HepG2 (cell line): ENCODE measurements at regions not wholly inside any gene's neighbourhood (a gene's known extent, or its start where the extent isn't known, plus 50 kb on each side); places are given as distances from the start of the nearest gene placed in this dataset.
A peak's percentile ranks its signal among the peaks of the same experiment; 100 is the strongest.

ENCODE experiments used
- BORCS8-MEF2B ChIP-seq: sonication (generic); formaldehyde crosslinking; IDR thresholded peaks from 2 replicates; pipeline ENCODE4 v1.8.0; 2022; ENCODE audit warnings: mild to moderate bottlenecking, missing genetic modification reagents
- DBP ChIP-seq: sonication (generic); formaldehyde crosslinking; IDR thresholded peaks from 2 replicates; pipeline ENCODE4 v1.4.0; 2020; ENCODE audit warnings: missing genetic modification reagents; ENCODE audit errors: not compliant biosample characterization
- ELK4 ChIP-seq: sonication (generic); formaldehyde crosslinking; IDR thresholded peaks from 2 replicates; pipeline ENCODE4 v1.9.0; 2021; ENCODE audit warnings: missing genetic modification reagents, borderline replicate concordance
- EP300 ChIP-seq, 3 experiments: sonication (generic) in 1 of 3; formaldehyde crosslinking in 1 of 3; IDR thresholded peaks; 2 replicates each; pipeline versions ENCODE4 v1.5.1 to v1.6.1; 2011 to 2020; ENCODE audit warnings: low read depth in 2 of 3, low read length in 2 of 3, borderline replicate concordance in 1 of 3, improper control_type of control experiment in 1 of 3, mild to moderate bottlenecking in 1 of 3, missing genetic modification reagents in 1 of 3, moderate library complexity in 1 of 3
- FOXP1 ChIP-seq, 2 experiments: fragments of 450-650 bp in 1 of 2; IDR thresholded peaks; 2 replicates each; pipeline ENCODE4 v1.6.1; 2017 to 2018; ENCODE audit warnings: antibody characterized with exemption in 1 of 2
- GZF1 ChIP-seq: sonication (generic); formaldehyde crosslinking; IDR thresholded peaks from 2 replicates; pipeline ENCODE4 v1.5.1; 2020; ENCODE audit warnings: mild to moderate bottlenecking, missing genetic modification reagents
- HINFP ChIP-seq: sonication (generic); formaldehyde crosslinking; IDR thresholded peaks from 2 replicates; pipeline ENCODE4 v1.4.0; 2020; ENCODE audit warnings: low read depth, mild to moderate bottlenecking, missing genetic modification reagents
- HNF4G ChIP-seq, 2 experiments: sonication (generic) in 1 of 2; formaldehyde crosslinking in 1 of 2; IDR thresholded peaks; 2 replicates each; pipeline versions ENCODE4 v1.4.0 to v1.6.1; 2011 to 2020; ENCODE audit warnings: borderline replicate concordance in 2 of 2, low read depth in 2 of 2, mild to moderate bottlenecking in 2 of 2, low read length in 1 of 2, missing genetic modification reagents in 1 of 2, moderate library complexity in 1 of 2
- MEF2D ChIP-seq: sonication (generic); formaldehyde crosslinking; IDR thresholded peaks from 2 replicates; pipeline ENCODE4 v1.5.1; 2020; ENCODE audit warnings: mild to moderate bottlenecking, missing genetic modification reagents
- PAX8 ChIP-seq: sonication (generic); formaldehyde crosslinking; IDR thresholded peaks from 2 replicates; pipeline ENCODE4 v1.8.0; 2022; ENCODE audit warnings: mild to moderate bottlenecking, missing genetic modification reagents, borderline replicate concordance
- THRA ChIP-seq: sonication (generic); formaldehyde crosslinking; IDR thresholded peaks from 2 replicates; pipeline ENCODE4 v1.4.0; 2020; ENCODE audit warnings: missing genetic modification reagents, borderline replicate concordance
- YY1 ChIP-seq: IDR thresholded peaks from 2 replicates; pipeline ENCODE4 v1.6.1; 2011; ENCODE audit warnings: low read length, low read depth, moderate library complexity, mild to moderate bottlenecking; ENCODE audit not compliant: insufficient read depth, insufficient replicate concordance
- ZMYM2 ChIP-seq: sonication (generic); formaldehyde crosslinking; IDR thresholded peaks from 2 replicates; pipeline ENCODE4 v1.8.0; 2022; ENCODE audit warnings: mild to moderate bottlenecking, missing genetic modification reagents
- ZNF12 ChIP-seq: sonication (generic); formaldehyde crosslinking; IDR thresholded peaks from 2 replicates; pipeline ENCODE4 v1.5.0; 2020; ENCODE audit warnings: missing genetic modification reagents
- ZNF441 ChIP-seq: sonication (generic); formaldehyde crosslinking; IDR thresholded peaks from 2 replicates; pipeline ENCODE4 v1.7.0; 2021; ENCODE audit warnings: missing genetic modification reagents, borderline replicate concordance
- ZNF597 ChIP-seq: sonication (generic); formaldehyde crosslinking; IDR thresholded peaks from 2 replicates; pipeline ENCODE4 v1.5.0; 2020; ENCODE audit warnings: missing genetic modification reagents
- ZSCAN25 ChIP-seq: sonication (generic); formaldehyde crosslinking; IDR thresholded peaks from 2 replicates; pipeline ENCODE4 v1.8.0; 2022; ENCODE audit warnings: mild to moderate bottlenecking, missing genetic modification reagents
- ZXDC ChIP-seq: sonication (generic); formaldehyde crosslinking; IDR thresholded peaks from 2 replicates; pipeline ENCODE4 v1.5.0; 2020; ENCODE audit warnings: mild to moderate bottlenecking, missing genetic modification reagents

GRCh38 chr15:38072348-38073177 lies 138.1 kb downstream of the TMCO5A start (continued):
- TF ChIP-seq ZNF597 (CRISPR knock-in tag) (no peak), ZSCAN25 (CRISPR knock-in tag) (no peak), HINFP (no peak), FOXP1 (IDR thresholded peaks at IDR 0.05) (no peak), FOXP1 (CRISPR knock-in tag; IDR thresholded peaks at IDR 0.05) (no peak), MEF2D (CRISPR knock-in tag) (no peak), YY1 (peak; percentile 64), PAX8 (CRISPR knock-in tag) (no peak), EP300 (IDR thresholded peaks at IDR 0.05; ENCODE audit: low read depth in 2 of 2, low read length in 2 of 2) (no peak), EP300 (CRISPR knock-in tag; IDR thresholded peaks at IDR 0.05; ENCODE audit: borderline replicate concordance) (no peak), THRA (CRISPR knock-in tag) (no peak), DBP (no peak), ZXDC (CRISPR knock-in tag) (no peak; the same call in 1 of the 2 replicates), ZNF12 (CRISPR knock-in tag) (peak; percentile 68; the same call in 1 of the 2 replicates), HNF4G (IDR thresholded peaks at IDR 0.05; ENCODE audit: borderline replicate concordance, low read depth, low read length) (no peak), HNF4G (CRISPR knock-in tag; IDR thresholded peaks at IDR 0.05; ENCODE audit: borderline replicate concordance, low read depth) (no peak), ZMYM2 (no peak), GZF1 (no peak), BORCS8-MEF2B (CRISPR knock-in tag) (peak; percentile 25; the same call in 1 of the 2 replicates), ZNF441 (no peak), ELK4 (CRISPR knock-in tag) (no peak)
